Right cardiac atrium (tissue), 5 donors: ENCODE measurements at regions not wholly inside any gene's neighbourhood (a gene's known extent, or its start where the extent isn't known, plus 50 kb on each side); places are given as distances from the start of the nearest gene placed in this dataset.

Experiments
- ATAC-seq, 2 donors: fragments of 200-7000 bp; cut with Tn5 transposase; one replicate each; pipeline versions ENCODE4 v1.8.0 to v1.9.1; 2020; ENCODE audit warnings: moderate library complexity in 2 of 2, mild to moderate bottlenecking in 1 of 2
- DNase-seq, 3 donors: peaks; one replicate each; pipeline ENCODE4 v3.0.0-alpha.2; 2020
- H3K27ac ChIP-seq: one replicate; pipeline ENCODE4 v1.5.1; 2013; ENCODE audit warnings: mild to moderate bottlenecking, low read length, control low read depth, moderate library complexity
- H3K27me3 ChIP-seq: one replicate; pipeline ENCODE4 v1.6.1; 2013; ENCODE audit not compliant: control insufficient read depth, insufficient read depth
- H3K4me1 ChIP-seq: one replicate; pipeline ENCODE4 v1.6.1; 2013; ENCODE audit warnings: low read length; ENCODE audit not compliant: control insufficient read depth, insufficient read depth
- H3K4me3 ChIP-seq: one replicate; pipeline ENCODE4 v1.5.1; 2013; ENCODE audit warnings: low read length, control low read depth
- H3K9me3 ChIP-seq: one replicate; pipeline ENCODE4 v1.6.1; 2013; ENCODE audit warnings: low read length; ENCODE audit not compliant: control insufficient read depth
- WGBS: extraction: QIAGEN DNeasy Blood & Tissue Kit; methylation state at CpG from one replicate; pipeline ENCODE4 v1.1.7; 2013; 5-methylcytosine and 5-hydroxymethylcytosine counted together
- intact Hi-C, 4 donors: fragments of 100-400 bp; cut with DNase I; formaldehyde crosslinking; loops; one replicate each; pipeline versions ENCODE4 v1.11.0 to v1.14.0; 2022 to 2023
- donor health status: healthy with polysubstance abuse.
- donor health status: DM: no; HTN: yes; CAD: no.
- donor health status: DM: no; HTN: no; CAD: no.
- donor health status: DM: no; HTN: yes; CAD: no; lungs with severe emphysema.
- donor health status: DM: yes; HTN: yes; CAD: no.

GRCh38 chr2:122422384-122422991 lies 667.0 kb downstream of the TSN start:
- WGBS, result 65% methylated on average over 7 of the region's 7 CpGs
- no peak overlapping the region for H3K4me3 ChIP-seq
- ATAC-seq, result no peak
- intact Hi-C loops, result no loop called here
- DNase-seq, result no peak
- no peaks in the 10 kb centered on the region for H3K4me1 ChIP-seq
- no peak overlapping the region for H3K27ac ChIP-seq
- no peaks in the 10 kb centered on the region for H3K9me3 ChIP-seq
- no peaks in the 10 kb centered on the region for H3K27me3 ChIP-seq

- DNase-seq, result no peak
- no peaks in the 10 kb centered on the region for H3K4me1 ChIP-seq
- H3K27ac ChIP-seq, result no peak overlapping the region
- H3K4me3 ChIP-seq, result no peak overlapping the region
- 87% methylated on average over 4 of the region's 4 CpGs for WGBS
- H3K27me3 ChIP-seq, result no peaks in the 10 kb centered on the region
- intact Hi-C loops, result no loop called here
- ATAC-seq, result no peak
- no peaks in the 10 kb centered on the region for H3K9me3 ChIP-seq
These were observed 668.5 kb downstream of the TSN start for GRCh38 chr2:122423934-122424333.

GRCh38 chr2:122433123-122433754 lies 677.8 kb downstream of the TSN start:
- Histone ChIP-seq H3K4me3 (no peak overlapping the region), H3K27ac (no peak overlapping the region), H3K9me3 (no peaks in the 10 kb centered on the region), H3K27me3 (no peaks in the 10 kb centered on the region), H3K4me1 (no peaks in the 10 kb centered on the region)
- 85% methylated on average over 8 of the region's 8 CpGs for WGBS
- no peak for DNase-seq
- no peak for ATAC-seq
- intact Hi-C loops, result no loop called here

- no peaks in the 10 kb centered on the region for H3K4me1 ChIP-seq
- no peaks in the 10 kb centered on the region for H3K27me3 ChIP-seq
- H3K4me3 ChIP-seq, result no peak overlapping the region
- WGBS, result 99% methylated on average over 1 of the region's 1 CpG
- ATAC-seq (no peak), DNase-seq (no peak)
- intact Hi-C loops, result no loop called here
- no peak overlapping the region for H3K27ac ChIP-seq
- H3K9me3 ChIP-seq, result no peaks in the 10 kb centered on the region
These were observed 689.6 kb downstream of the TSN start for GRCh38 chr2:122445003-122445402.

GRCh38 chr2:122446761-122447160 lies 691.3 kb downstream of the TSN start:
- no peak for ATAC-seq
- H3K9me3 ChIP-seq, result no peaks in the 10 kb centered on the region
- WGBS, result 74% methylated on average over 4 of the region's 4 CpGs
- H3K4me3 ChIP-seq, result no peak overlapping the region
- DNase-seq, result no peak
- no peaks in the 10 kb centered on the region for H3K27me3 ChIP-seq
- H3K4me1 ChIP-seq, result no peaks in the 10 kb centered on the region
- intact Hi-C loops, result no loop called here
- no peak overlapping the region for H3K27ac ChIP-seq

- no peaks in the 10 kb centered on the region for H3K9me3 ChIP-seq
- ATAC-seq, result no peak
- WGBS, result 95% methylated on average over 2 of the region's 2 CpGs
- no peaks in the 10 kb centered on the region for H3K4me1 ChIP-seq
- H3K27me3 ChIP-seq, result no peaks in the 10 kb centered on the region
- H3K27ac ChIP-seq, result no peak overlapping the region
- DNase-seq, result no peak
- intact Hi-C loops, result no loop called here
- H3K4me3 ChIP-seq, result no peak overlapping the region
These were observed 691.8 kb downstream of the TSN start for GRCh38 chr2:122447237-122447636.

- no peaks in the 10 kb centered on the region for H3K4me1 ChIP-seq
- intact Hi-C loops, result no loop called here
- H3K9me3 ChIP-seq, result no peaks in the 10 kb centered on the region
- no peak overlapping the region for H3K4me3 ChIP-seq
- ATAC-seq (no peak), DNase-seq (no peak)
- 65% methylated on average over 4 of the region's 4 CpGs for WGBS
- H3K27ac ChIP-seq, result no peak overlapping the region
- no peaks in the 10 kb centered on the region for H3K27me3 ChIP-seq
These were observed 695.6 kb downstream of the TSN start for GRCh38 chr2:122451040-122451439.

- no peak overlapping the region for H3K4me3 ChIP-seq
- ATAC-seq, result no peak
- WGBS, result 64% methylated on average over 1 of the region's 1 CpG
- H3K27me3 ChIP-seq, result no peaks in the 10 kb centered on the region
- no peak overlapping the region for H3K27ac ChIP-seq
- no peaks in the 10 kb centered on the region for H3K9me3 ChIP-seq
- DNase-seq, result no peak
- intact Hi-C loops, result no loop called here
- H3K4me1 ChIP-seq, result no peaks in the 10 kb centered on the region
These were observed 696.2 kb downstream of the TSN start for GRCh38 chr2:122451697-122452096.

- DNase-seq (no peak), ATAC-seq (no peak)
- H3K4me1 ChIP-seq, result no peaks in the 10 kb centered on the region
- H3K4me3 ChIP-seq, result no peak overlapping the region
- 50% methylated on average over 5 of the region's 5 CpGs for WGBS
- H3K27me3 ChIP-seq, result no peaks in the 10 kb centered on the region
- no peak overlapping the region for H3K27ac ChIP-seq
- no peaks in the 10 kb centered on the region for H3K9me3 ChIP-seq
- intact Hi-C loops, result no loop called here
These were observed 713.7 kb downstream of the TSN start for GRCh38 chr2:122469147-122469546.

GRCh38 chr2:122471753-122472152 lies 716.3 kb downstream of the TSN start:
- intact Hi-C loops, result no loop called here
- H3K4me3 ChIP-seq, result no peak overlapping the region
- H3K27ac ChIP-seq, result no peak overlapping the region
- ATAC-seq (no peak), DNase-seq (no peak)
- no peaks in the 10 kb centered on the region for H3K4me1 ChIP-seq
- no peaks in the 10 kb centered on the region for H3K27me3 ChIP-seq
- no peaks in the 10 kb centered on the region for H3K9me3 ChIP-seq

GRCh38 chr2:122478117-122478516 lies 722.7 kb downstream of the TSN start:
- Histone ChIP-seq H3K27me3 (no peaks in the 10 kb centered on the region), H3K9me3 (no peaks in the 10 kb centered on the region), H3K4me3 (no peak overlapping the region), H3K27ac (no peak overlapping the region), H3K4me1 (no peaks in the 10 kb centered on the region)
- intact Hi-C loops, result no loop called here
- no peak for DNase-seq
- WGBS, result 77% methylated on average over 2 of the region's 2 CpGs
- no peak for ATAC-seq

GRCh38 chr2:122478771-122479170 lies 723.3 kb downstream of the TSN start:
- intact Hi-C loops, result no loop called here
- Histone ChIP-seq H3K4me1 (no peaks in the 10 kb centered on the region), H3K27ac (no peak overlapping the region), H3K4me3 (no peak overlapping the region), H3K27me3 (no peaks in the 10 kb centered on the region), H3K9me3 (no peaks in the 10 kb centered on the region)
- DNase-seq (peak in 1 of 3 donors; percentile 22), ATAC-seq (no peak)
- 36% methylated on average over 2 of the region's 2 CpGs for WGBS
